Lower lobe of right lung (tissue), 2 donors: ENCODE measurements at regions not wholly inside any gene's neighbourhood (a gene's known extent, or its start where the extent isn't known, plus 50 kb on each side); places are given as distances from the start of the nearest gene placed in this dataset.

Experiments used
- ATAC-seq, 2 donors: fragments of 200-7000 bp; cut with Tn5 transposase; one replicate each; pipeline ENCODE4 v1.9.1; 2020 to 2022; ENCODE audit warnings: mild to moderate bottlenecking in 2 of 2, moderate library complexity in 2 of 2
- DNase-seq: peaks from one replicate; pipeline ENCODE4 v3.0.0-alpha.2; 2020
- H3K27ac ChIP-seq: fragments of 200-600 bp; one replicate; pipeline ENCODE4 v1.8.0; 2022
- H3K27me3 ChIP-seq: fragments of 200-600 bp; one replicate; pipeline ENCODE4 v1.8.0; 2022; ENCODE audit warnings: low read depth
- H3K36me3 ChIP-seq: fragments of 200-600 bp; one replicate; pipeline ENCODE4 v1.8.0; 2022; ENCODE audit warnings: mild to moderate bottlenecking
- H3K4me1 ChIP-seq: fragments of 200-600 bp; one replicate; pipeline ENCODE4 v1.8.0; 2022
- H3K4me3 ChIP-seq: fragments of 200-600 bp; one replicate; pipeline ENCODE4 v1.8.0; 2022; ENCODE audit warnings: mild to moderate bottlenecking
- H3K9me3 ChIP-seq: fragments of 200-600 bp; one replicate; pipeline ENCODE4 v1.8.0; 2022
- intact Hi-C: fragments of 100-400 bp; cut with DNase I; formaldehyde crosslinking; loops from one replicate; pipeline ENCODE4 v1.11.0; 2022
- TF ChIP-seq, protein P1 (sequence below): fragments of 200-600 bp; IDR thresholded peaks from one replicate; pipeline ENCODE4 v1.8.0; 2022; ENCODE audit warnings: antibody characterized with exemption, mild to moderate bottlenecking
- donor health status: DM: no; HTN: yes; CAD: no; lungs with severe emphysema.

- ATAC-seq = no peak
- no peaks in the 10 kb centered on the region for H3K36me3 ChIP-seq
- no peaks in the 10 kb centered on the region for H3K4me1 ChIP-seq
- H3K27me3 ChIP-seq = no peaks in the 10 kb centered on the region
- intact Hi-C loops = no loop called here
- H3K9me3 ChIP-seq = no peaks in the 10 kb centered on the region
- no peak overlapping the region for H3K27ac ChIP-seq
- no peak for DNase-seq
- H3K4me3 ChIP-seq = no peak overlapping the region
- TF ChIP-seq, protein P1, sequence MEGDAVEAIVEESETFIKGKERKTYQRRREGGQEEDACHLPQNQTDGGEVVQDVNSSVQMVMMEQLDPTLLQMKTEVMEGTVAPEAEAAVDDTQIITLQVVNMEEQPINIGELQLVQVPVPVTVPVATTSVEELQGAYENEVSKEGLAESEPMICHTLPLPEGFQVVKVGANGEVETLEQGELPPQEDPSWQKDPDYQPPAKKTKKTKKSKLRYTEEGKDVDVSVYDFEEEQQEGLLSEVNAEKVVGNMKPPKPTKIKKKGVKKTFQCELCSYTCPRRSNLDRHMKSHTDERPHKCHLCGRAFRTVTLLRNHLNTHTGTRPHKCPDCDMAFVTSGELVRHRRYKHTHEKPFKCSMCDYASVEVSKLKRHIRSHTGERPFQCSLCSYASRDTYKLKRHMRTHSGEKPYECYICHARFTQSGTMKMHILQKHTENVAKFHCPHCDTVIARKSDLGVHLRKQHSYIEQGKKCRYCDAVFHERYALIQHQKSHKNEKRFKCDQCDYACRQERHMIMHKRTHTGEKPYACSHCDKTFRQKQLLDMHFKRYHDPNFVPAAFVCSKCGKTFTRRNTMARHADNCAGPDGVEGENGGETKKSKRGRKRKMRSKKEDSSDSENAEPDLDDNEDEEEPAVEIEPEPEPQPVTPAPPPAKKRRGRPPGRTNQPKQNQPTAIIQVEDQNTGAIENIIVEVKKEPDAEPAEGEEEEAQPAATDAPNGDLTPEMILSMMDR = no peak
Observed at GRCh38 chr3:181971424-181971823, 259.7 kb downstream of the SOX2 start.

GRCh38 chr3:181974198-181974597 lies 262.5 kb downstream of the SOX2 start:
- Histone ChIP-seq H3K4me1 (no peaks in the 10 kb centered on the region), H3K27ac (no peak overlapping the region), H3K36me3 (no peaks in the 10 kb centered on the region), H3K27me3 (no peaks in the 10 kb centered on the region), H3K9me3 (no peaks in the 10 kb centered on the region), H3K4me3 (no peak overlapping the region)
- TF ChIP-seq, protein P1 = no peak
- intact Hi-C loops = no loop called here
- no peak for ATAC-seq
- DNase-seq = no peak

DNA sequence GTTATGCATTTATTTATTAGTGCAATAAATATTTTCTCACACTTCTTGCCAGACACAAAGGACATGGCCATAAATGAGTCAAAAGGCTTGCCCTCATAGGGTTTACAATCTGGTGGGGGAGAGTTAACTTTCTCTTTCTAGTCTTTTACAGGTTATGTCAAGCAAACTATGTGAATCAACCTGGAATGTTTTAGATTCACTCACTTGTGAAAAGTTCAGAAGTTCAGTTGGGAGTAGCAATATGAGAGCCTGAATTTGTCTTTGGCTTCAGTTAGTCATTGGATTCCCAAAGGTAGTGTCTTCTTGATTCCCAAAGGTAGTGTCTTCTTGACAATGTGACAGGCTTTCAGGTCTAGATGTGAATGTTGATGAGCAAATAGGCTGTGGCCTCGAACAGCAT lies 264.8 kb downstream of the SOX2 start:
- Histone ChIP-seq H3K36me3 (no peaks in the 10 kb centered on the region), H3K27me3 (no peaks in the 10 kb centered on the region), H3K9me3 (no peaks in the 10 kb centered on the region), H3K27ac (no peak overlapping the region), H3K4me3 (no peak overlapping the region), H3K4me1 (no peaks in the 10 kb centered on the region)
- no peak for DNase-seq
- TF ChIP-seq, protein P1 = no peak
- intact Hi-C loops = no loop called here
- ATAC-seq = no peak

GRCh38 chr3:181985386-181985785 lies 273.7 kb downstream of the SOX2 start:
- ATAC-seq (no peak), DNase-seq (no peak)
- intact Hi-C loops = no loop called here
- Histone ChIP-seq H3K9me3 (no peaks in the 10 kb centered on the region), H3K4me3 (no peak overlapping the region), H3K4me1 (no peaks in the 10 kb centered on the region), H3K27ac (no peak overlapping the region), H3K27me3 (no peaks in the 10 kb centered on the region), H3K36me3 (no peaks in the 10 kb centered on the region)
- TF ChIP-seq, protein P1 = no peak

DNA sequence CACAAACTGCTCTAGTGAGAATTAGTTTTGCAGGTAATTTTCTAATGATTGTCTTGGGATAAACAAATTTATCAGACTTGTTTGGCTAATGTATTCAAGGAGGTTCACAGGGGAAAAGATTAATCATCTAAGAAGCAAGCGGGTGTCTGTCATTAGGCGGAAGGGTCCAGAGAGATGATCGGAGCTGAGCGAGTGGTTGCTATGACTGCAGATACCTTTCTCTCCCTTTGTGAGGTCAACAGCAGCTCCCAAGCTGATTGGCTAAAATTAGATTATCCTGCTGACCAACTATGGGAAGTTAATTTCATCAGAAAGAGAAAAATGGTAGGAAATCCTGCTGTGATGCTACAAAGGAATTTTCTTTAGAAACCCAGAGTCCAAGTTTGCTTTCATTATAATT lies 276.0 kb downstream of the SOX2 start:
- Histone ChIP-seq H3K4me1 (no peaks in the 10 kb centered on the region), H3K4me3 (no peak overlapping the region), H3K9me3 (no peaks in the 10 kb centered on the region), H3K27ac (no peak overlapping the region), H3K36me3 (no peaks in the 10 kb centered on the region), H3K27me3 (no peaks in the 10 kb centered on the region)
- intact Hi-C loops = no loop called here
- ATAC-seq = no peak
- no peak for DNase-seq
- TF ChIP-seq, protein P1 = no peak

- Histone ChIP-seq H3K36me3 (no peaks in the 10 kb centered on the region), H3K4me3 (no peak overlapping the region), H3K4me1 (no peaks in the 10 kb centered on the region), H3K27ac (no peak overlapping the region), H3K27me3 (no peaks in the 10 kb centered on the region), H3K9me3 (no peaks in the 10 kb centered on the region)
- DNase-seq = no peak
- TF ChIP-seq, protein P1 = no peak
- intact Hi-C loops = no loop called here
- no peak for ATAC-seq
Observed at GRCh38 chr3:181998828-181999227, 287.1 kb downstream of the SOX2 start.
